ENCODE measurements at regions not wholly inside any gene's neighbourhood (a gene's known extent, or its start where the extent isn't known, plus 50 kb on each side); places are given as distances from the start of the nearest gene placed in this dataset.

GRCh38 chr4:104129243-104129642 is 365.5 kb downstream of the CXXC4 start:
- Mint-ChIP-seq H3K36me3 (ENCODE audit: low read depth) (no peaks in the 10 kb centered on the region), H3K27me3 (ENCODE audit: insufficient read depth, low read depth, poor library complexity) (no peaks in the 10 kb centered on the region), H3K4me1 (no peaks in the 10 kb centered on the region), H3K4me3 (no peak overlapping the region), H3K9me3 (peaks cover under 1% of the 10 kb centered on the region; the same call in 1 of the 3 replicates), H3K27ac (no peak overlapping the region)
- no peaks in the 10 kb centered on the region for H3K9me2 ChIP-seq (ENCODE audit: insufficient read depth)
- H3K4me2 ChIP-seq = no peak overlapping the region
- no peak for TF ChIP-seq CTCF (conservative IDR thresholded peaks at IDR 0.05; ENCODE audit: low read depth in 2 of 2)
- no peak for TF ChIP-seq ZNF114 (CRISPR knock-in tag; IDR thresholded peaks at IDR 0.05)
- no peak for TF ChIP-seq NANOG (IDR thresholded peaks at IDR 0.05; ENCODE audit: borderline replicate concordance)
- no peak for TF ChIP-seq POLR2AphosphoS5 (IDR thresholded peaks at IDR 0.05; ENCODE audit: low read depth)
- TF ChIP-seq JUNB (IDR thresholded peaks at IDR 0.05; ENCODE audit: unreplicated experiment) = no peak
- no peak for TF ChIP-seq STAT1 (IDR thresholded peaks at IDR 0.05; ENCODE audit: unreplicated experiment)
- no peak for TF ChIP-seq ETS1 (IDR thresholded peaks at IDR 0.05)
- no peak for TF ChIP-seq ZNF462 (CRISPR knock-in tag; IDR thresholded peaks at IDR 0.05)
- no peak for TF ChIP-seq EZH2phosphoT487 (IDR thresholded peaks at IDR 0.05; ENCODE audit: unreplicated experiment)
- TF ChIP-seq EZH2 (IDR thresholded peaks at IDR 0.05; ENCODE audit: low read depth, unreplicated experiment) = no peak
- TF ChIP-seq, protein P1, sequence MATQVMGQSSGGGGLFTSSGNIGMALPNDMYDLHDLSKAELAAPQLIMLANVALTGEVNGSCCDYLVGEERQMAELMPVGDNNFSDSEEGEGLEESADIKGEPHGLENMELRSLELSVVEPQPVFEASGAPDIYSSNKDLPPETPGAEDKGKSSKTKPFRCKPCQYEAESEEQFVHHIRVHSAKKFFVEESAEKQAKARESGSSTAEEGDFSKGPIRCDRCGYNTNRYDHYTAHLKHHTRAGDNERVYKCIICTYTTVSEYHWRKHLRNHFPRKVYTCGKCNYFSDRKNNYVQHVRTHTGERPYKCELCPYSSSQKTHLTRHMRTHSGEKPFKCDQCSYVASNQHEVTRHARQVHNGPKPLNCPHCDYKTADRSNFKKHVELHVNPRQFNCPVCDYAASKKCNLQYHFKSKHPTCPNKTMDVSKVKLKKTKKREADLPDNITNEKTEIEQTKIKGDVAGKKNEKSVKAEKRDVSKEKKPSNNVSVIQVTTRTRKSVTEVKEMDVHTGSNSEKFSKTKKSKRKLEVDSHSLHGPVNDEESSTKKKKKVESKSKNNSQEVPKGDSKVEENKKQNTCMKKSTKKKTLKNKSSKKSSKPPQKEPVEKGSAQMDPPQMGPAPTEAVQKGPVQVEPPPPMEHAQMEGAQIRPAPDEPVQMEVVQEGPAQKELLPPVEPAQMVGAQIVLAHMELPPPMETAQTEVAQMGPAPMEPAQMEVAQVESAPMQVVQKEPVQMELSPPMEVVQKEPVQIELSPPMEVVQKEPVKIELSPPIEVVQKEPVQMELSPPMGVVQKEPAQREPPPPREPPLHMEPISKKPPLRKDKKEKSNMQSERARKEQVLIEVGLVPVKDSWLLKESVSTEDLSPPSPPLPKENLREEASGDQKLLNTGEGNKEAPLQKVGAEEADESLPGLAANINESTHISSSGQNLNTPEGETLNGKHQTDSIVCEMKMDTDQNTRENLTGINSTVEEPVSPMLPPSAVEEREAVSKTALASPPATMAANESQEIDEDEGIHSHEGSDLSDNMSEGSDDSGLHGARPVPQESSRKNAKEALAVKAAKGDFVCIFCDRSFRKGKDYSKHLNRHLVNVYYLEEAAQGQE (IDR thresholded peaks at IDR 0.05; ENCODE audit: unreplicated experiment) = no peak
- TF ChIP-seq ZNF331 (CRISPR knock-in tag; IDR thresholded peaks at IDR 0.05; ENCODE audit: low read depth) = no peak
- TF ChIP-seq CREB1 (CRISPR knock-in tag; IDR thresholded peaks at IDR 0.05; ENCODE audit: low read depth) = no peak
- H3K4me3 ChIP-seq = no peak overlapping the region
- no peaks in the 10 kb centered on the region for H4K20me1 ChIP-seq (replicated peaks; ENCODE audit: insufficient read depth)
- H3K27ac ChIP-seq (ENCODE audit: low read depth) = no peak overlapping the region
- DNase-seq (ENCODE audit: low spot score) (no peak), ATAC-seq (no peak)
- H3K79me2 ChIP-seq (replicated peaks; ENCODE audit: insufficient read depth) = no peaks in the 10 kb centered on the region
- H3K4me1 ChIP-seq (ENCODE audit: insufficient read depth) = no peaks in the 10 kb centered on the region
- no peaks in the 10 kb centered on the region for H3F3A ChIP-seq (replicated peaks; ENCODE audit: low read depth)
- H2AFZ ChIP-seq = no peak overlapping the region
- no peaks in the 10 kb centered on the region for H3K27me3 ChIP-seq (ENCODE audit: insufficient read depth)
- no peaks in the 10 kb centered on the region for H3K36me3 ChIP-seq (ENCODE audit: insufficient read depth)

Measured in GM23338 (cell line).